ENCODE measurements at regions not wholly inside any gene's neighbourhood (a gene's known extent, or its start where the extent isn't known, plus 50 kb on each side); places are given as distances from the start of the nearest gene placed in this dataset.
"Not testable (repeated sequence)": the region's sequence is repeated elsewhere in the genome, so short reads cannot be mapped to it uniquely, and the experiment has no call there.

GRCh38 chr6:71211799-71212198 lies 76.8 kb upstream of the OGFRL1 start:
- TF ChIP-seq CTCF (IDR thresholded peaks at IDR 0.05; ENCODE audit: control insufficient read depth, extremely low read depth, insufficient read depth), result no peak
- no peak for DNase-seq (ENCODE audit: low read depth)
- no peak overlapping the region for H3K4me3 ChIP-seq (ENCODE audit: low read depth, low read length)

DNA sequence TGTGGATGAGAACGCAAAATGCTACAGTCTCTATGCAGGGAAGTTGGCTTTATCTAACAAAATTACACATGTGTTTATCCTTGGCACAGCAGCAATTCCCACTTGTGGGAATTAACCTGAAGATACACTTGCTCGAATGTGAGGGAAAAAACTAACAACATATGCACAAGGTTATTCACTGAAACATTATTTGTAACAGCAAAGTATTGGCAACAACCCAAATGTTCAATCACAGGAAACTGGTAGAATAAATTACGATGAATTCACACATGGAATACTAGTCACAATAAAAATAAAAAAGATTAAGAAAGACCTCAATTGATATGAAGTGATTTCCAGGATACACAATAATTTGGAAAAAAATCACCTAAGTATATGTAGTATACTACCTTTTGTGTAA lies 68.1 kb upstream of the OGFRL1 start:
- no peak overlapping the region for H3K4me3 ChIP-seq (ENCODE audit: low read depth, low read length)
- TF ChIP-seq CTCF (IDR thresholded peaks at IDR 0.05; ENCODE audit: control insufficient read depth, extremely low read depth, insufficient read depth), result no peak
- DNase-seq (ENCODE audit: low read depth), result no peak

GRCh38 chr6:71222671-71223070 lies 65.9 kb upstream of the OGFRL1 start:
- no peak overlapping the region for H3K4me3 ChIP-seq (ENCODE audit: low read depth, low read length)
- DNase-seq (ENCODE audit: low read depth), result no peak
- TF ChIP-seq CTCF (IDR thresholded peaks at IDR 0.05; ENCODE audit: control insufficient read depth, extremely low read depth, insufficient read depth), result no peak

DNA sequence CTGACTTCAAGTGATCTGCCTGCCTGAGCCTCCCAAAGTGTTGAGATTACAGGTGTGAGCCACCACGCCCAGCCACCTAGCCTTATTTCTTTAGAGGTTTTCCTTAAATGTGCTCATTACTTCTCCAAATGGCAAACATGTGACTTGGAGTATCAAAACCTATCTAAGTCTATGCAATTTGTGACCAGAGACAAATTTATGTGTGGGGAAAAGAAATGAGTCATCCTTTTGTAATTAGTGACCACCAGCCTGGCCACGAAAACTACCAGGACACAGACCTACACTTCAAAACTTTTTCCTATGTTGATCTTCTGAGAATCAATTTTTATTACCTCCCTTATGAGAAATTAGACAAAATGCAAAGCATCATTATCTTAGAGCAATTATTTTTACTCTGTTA lies 64.6 kb upstream of the OGFRL1 start:
- H3K4me3 ChIP-seq (ENCODE audit: low read depth, low read length), result no peak overlapping the region
- DNase-seq (ENCODE audit: low read depth), result no peak
- no peak for TF ChIP-seq CTCF (IDR thresholded peaks at IDR 0.05; ENCODE audit: control insufficient read depth, extremely low read depth, insufficient read depth)

DNA sequence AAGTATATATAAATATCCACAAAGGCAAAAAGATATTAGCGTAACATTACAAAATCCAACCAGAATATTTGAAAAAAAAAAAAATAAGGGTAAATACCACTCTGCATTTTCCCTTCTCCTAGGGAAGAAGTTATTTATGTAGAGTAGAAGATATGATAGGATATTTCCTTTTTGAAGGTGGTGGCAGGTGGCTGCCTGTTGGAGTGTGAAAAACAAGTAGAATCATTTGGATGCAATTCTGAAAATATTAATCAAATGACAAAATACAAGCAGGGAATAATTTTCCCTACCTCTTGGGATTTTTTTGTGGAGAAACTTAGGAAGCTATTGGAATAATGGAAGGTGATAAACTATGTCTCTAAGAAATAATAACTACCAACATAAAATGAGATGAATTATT lies 62.5 kb upstream of the OGFRL1 start:
- no peak for TF ChIP-seq CTCF (IDR thresholded peaks at IDR 0.05; ENCODE audit: control insufficient read depth, extremely low read depth, insufficient read depth)
- H3K4me3 ChIP-seq (ENCODE audit: low read depth, low read length), result no peak overlapping the region
- DNase-seq (ENCODE audit: low read depth), result no peak

DNA sequence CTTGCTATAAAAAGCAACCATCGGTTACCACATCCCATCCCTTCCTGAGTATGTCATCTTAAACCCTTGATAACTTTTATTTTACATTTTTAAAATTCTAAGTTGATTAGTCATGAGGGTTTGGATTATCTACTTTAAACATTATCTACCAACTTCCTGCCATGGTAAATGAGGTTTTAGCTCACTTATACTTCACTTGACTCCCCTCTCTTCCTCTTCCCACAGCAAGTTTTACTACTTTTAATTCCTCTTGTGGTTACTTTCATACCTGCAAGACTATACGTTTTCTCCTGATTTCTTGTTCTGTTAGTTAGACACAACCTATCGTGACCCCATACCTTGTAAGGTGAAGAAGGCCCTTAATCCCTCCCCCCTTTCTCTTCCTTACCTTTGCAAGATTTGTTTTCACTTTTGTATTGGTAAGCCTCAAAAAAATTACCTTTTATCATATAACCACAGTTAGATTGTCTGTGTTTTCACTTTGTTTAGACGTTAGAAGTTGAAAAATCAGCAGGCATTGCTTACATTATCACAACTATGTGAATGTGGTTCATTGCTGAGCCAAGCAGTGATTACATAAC lies 60.1 kb upstream of the OGFRL1 start:
- H3K4me3 ChIP-seq (ENCODE audit: low read depth, low read length), result no peak overlapping the region
- no peak for DNase-seq (ENCODE audit: low read depth)
- no peak for TF ChIP-seq CTCF (IDR thresholded peaks at IDR 0.05; ENCODE audit: control insufficient read depth, extremely low read depth, insufficient read depth)

DNA sequence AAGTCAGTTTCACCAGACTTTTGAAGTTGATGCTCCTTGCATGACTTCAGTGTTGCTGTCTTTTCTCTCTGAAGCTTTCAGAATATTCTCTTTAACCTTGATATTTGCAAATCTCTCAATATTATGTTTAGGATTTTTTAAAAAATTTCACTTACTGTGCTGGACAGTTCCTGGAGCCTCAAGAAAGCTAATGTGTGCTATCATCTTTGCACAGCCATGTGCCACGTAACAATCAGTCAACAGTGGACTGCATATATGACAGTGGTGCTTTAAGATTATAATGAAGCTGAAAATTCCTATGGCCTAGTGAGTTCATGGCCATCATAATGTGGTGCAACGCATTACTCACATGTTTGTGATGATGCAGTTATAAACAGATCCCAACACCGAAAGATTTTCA lies 59.1 kb upstream of the OGFRL1 start:
- DNase-seq (ENCODE audit: low read depth), result no peak
- H3K4me3 ChIP-seq (ENCODE audit: low read depth, low read length), result no peak overlapping the region
- no peak for TF ChIP-seq CTCF (IDR thresholded peaks at IDR 0.05; ENCODE audit: control insufficient read depth, extremely low read depth, insufficient read depth)

- H3K4me3 ChIP-seq (ENCODE audit: low read depth, low read length); DNase-seq (ENCODE audit: low read depth): not testable (repeated sequence)
These were observed 55.7 kb upstream of the OGFRL1 start for GRCh38 chr6:71232890-71233289.
